Neural cell (in vitro differentiated cells): ENCODE measurements at regions not wholly inside any gene's neighbourhood (a gene's known extent, or its start where the extent isn't known, plus 50 kb on each side); places are given as distances from the start of the nearest gene placed in this dataset.

ENCODE experiments used
- H2AFZ ChIP-seq: fragments of 200-600, 300-800 bp; sonication (generic), shearing (Covaris generic); 2 replicates; pipeline ENCODE4 v1.6.0; 2014; ENCODE audit warnings: low read depth, mild to moderate bottlenecking, antibody characterized with exemption, low read length, moderate library complexity
- H3F3A ChIP-seq: fragments of 200-600 bp; shearing (Covaris generic); 2 replicates; pipeline ENCODE4 v1.6.1; 2016; ENCODE audit warnings: mild to moderate bottlenecking, moderate library complexity, mixed read lengths, antibody characterized with exemption, low read length; ENCODE audit not compliant: insufficient read depth, poor library complexity, severe bottlenecking
- H3K27ac ChIP-seq: fragments of 200-600, 300-800 bp; sonication (generic), shearing (Covaris generic); 2 replicates; pipeline ENCODE4 v1.5.1; 2014; ENCODE audit warnings: mild to moderate bottlenecking, low read length, moderate library complexity
- H3K27me3 ChIP-seq: fragments of 300-800, 200-600 bp; sonication (generic), shearing (Covaris generic); 2 replicates; pipeline ENCODE4 v1.6.0; 2014; ENCODE audit warnings: mild to moderate bottlenecking, low read depth, low read length, moderate library complexity; ENCODE audit not compliant: insufficient read depth
- H3K36me3 ChIP-seq: fragments of 300-800, 200-600 bp; sonication (generic), shearing (Covaris generic); 2 replicates; pipeline ENCODE4 v1.5.1; 2014; ENCODE audit warnings: mild to moderate bottlenecking, antibody characterized with exemption, low read length, moderate library complexity; ENCODE audit not compliant: insufficient read depth
- H3K4me2 ChIP-seq: fragments of 300-800, 200-600 bp; sonication (generic), shearing (Covaris generic); 2 replicates; pipeline ENCODE4 v1.6.0; 2014; ENCODE audit warnings: mild to moderate bottlenecking, low read length
- H3K4me3 ChIP-seq: fragments of 300-800, 200-600 bp; sonication (generic), shearing (Covaris generic); 2 replicates; pipeline ENCODE4 v1.5.1; 2014; ENCODE audit warnings: mild to moderate bottlenecking, low read length, moderate library complexity
- H3K79me2 ChIP-seq: fragments of 200-600 bp; shearing (Covaris generic); replicated peaks from 2 replicates; pipeline ENCODE4 v1.6.0; 2014; ENCODE audit warnings: mild to moderate bottlenecking, low read length, moderate library complexity; ENCODE audit not compliant: insufficient read depth
- H3K9ac ChIP-seq: fragments of 300-800, 200-600 bp; sonication (generic), shearing (Covaris generic); 2 replicates; pipeline ENCODE4 v1.6.1; 2016; ENCODE audit warnings: mild to moderate bottlenecking, low read length, mixed read lengths
- H3K9me2 ChIP-seq: fragments of 200-600 bp; shearing (Covaris generic); 2 replicates; pipeline ENCODE4 v1.6.1; 2016; ENCODE audit warnings: mild to moderate bottlenecking, low read length, mixed read lengths; ENCODE audit not compliant: insufficient read depth
- H3K9me3 ChIP-seq: fragments of 200-600, 300-800 bp; sonication (generic), shearing (Covaris generic); 2 replicates; pipeline ENCODE4 v1.6.1; 2016; ENCODE audit warnings: mild to moderate bottlenecking, mixed run types, low read length, moderate library complexity, mixed read lengths
- H4K20me1 ChIP-seq: fragments of 200-600 bp; shearing (Covaris generic); 2 replicates; pipeline ENCODE4 v1.6.1; 2016; ENCODE audit warnings: mild to moderate bottlenecking, mixed run types; ENCODE audit not compliant: insufficient read depth
- EP300 ChIP-seq: fragments of 450-650 bp; conservative IDR thresholded peaks from 2 replicates; pipeline ENCODE4 v1.6.1; 2014; ENCODE audit warnings: antibody characterized with exemption, mild to moderate bottlenecking, moderate library complexity; ENCODE audit not compliant: poor library complexity, severe bottlenecking
- EZH2 ChIP-seq: fragments of 200-600, 300-800 bp; shearing (Covaris generic), sonication (generic); IDR thresholded peaks from 2 replicates; pipeline ENCODE4 v1.6.1; 2014; ENCODE audit warnings: antibody characterized with exemption, low read length, borderline replicate concordance, mild to moderate bottlenecking; ENCODE audit not compliant: insufficient read depth, poor library complexity, severe bottlenecking
- MXI1 ChIP-seq: fragments of 450-650 bp; conservative IDR thresholded peaks from 2 replicates; pipeline ENCODE4 v1.6.1; 2014; ENCODE audit warnings: antibody characterized with exemption, mild to moderate bottlenecking; ENCODE audit not compliant: poor library complexity, severe bottlenecking
- POLR2AphosphoS5 ChIP-seq: IDR thresholded peaks from 2 replicates; pipeline ENCODE4 v1.6.1; 2012
- RAD21 ChIP-seq: fragments of 450-650 bp; conservative IDR thresholded peaks from 2 replicates; pipeline ENCODE4 v1.6.1; 2014; ENCODE audit warnings: antibody characterized with exemption, mild to moderate bottlenecking, moderate library complexity
- SMC3 ChIP-seq: fragments of 450-650 bp; conservative IDR thresholded peaks from 2 replicates; pipeline ENCODE4 v1.6.1; 2014; ENCODE audit warnings: antibody characterized with exemption, mild to moderate bottlenecking, moderate library complexity; ENCODE audit not compliant: poor library complexity
- TAF1 ChIP-seq: IDR thresholded peaks from 2 replicates; pipeline ENCODE4 v1.6.1; 2012; ENCODE audit warnings: low read depth
- TF ChIP-seq, protein P1 (sequence below): fragments of 450-650 bp; IDR thresholded peaks from 2 replicates; pipeline ENCODE4 v1.5.1; 2014; ENCODE audit warnings: antibody characterized with exemption, mild to moderate bottlenecking, moderate library complexity; ENCODE audit not compliant: poor library complexity, severe bottlenecking
- TF ChIP-seq, protein P2 (sequence below): IDR thresholded peaks from 2 replicates; pipeline ENCODE4 v1.6.1; 2012; ENCODE audit warnings: borderline replicate concordance

DNA sequence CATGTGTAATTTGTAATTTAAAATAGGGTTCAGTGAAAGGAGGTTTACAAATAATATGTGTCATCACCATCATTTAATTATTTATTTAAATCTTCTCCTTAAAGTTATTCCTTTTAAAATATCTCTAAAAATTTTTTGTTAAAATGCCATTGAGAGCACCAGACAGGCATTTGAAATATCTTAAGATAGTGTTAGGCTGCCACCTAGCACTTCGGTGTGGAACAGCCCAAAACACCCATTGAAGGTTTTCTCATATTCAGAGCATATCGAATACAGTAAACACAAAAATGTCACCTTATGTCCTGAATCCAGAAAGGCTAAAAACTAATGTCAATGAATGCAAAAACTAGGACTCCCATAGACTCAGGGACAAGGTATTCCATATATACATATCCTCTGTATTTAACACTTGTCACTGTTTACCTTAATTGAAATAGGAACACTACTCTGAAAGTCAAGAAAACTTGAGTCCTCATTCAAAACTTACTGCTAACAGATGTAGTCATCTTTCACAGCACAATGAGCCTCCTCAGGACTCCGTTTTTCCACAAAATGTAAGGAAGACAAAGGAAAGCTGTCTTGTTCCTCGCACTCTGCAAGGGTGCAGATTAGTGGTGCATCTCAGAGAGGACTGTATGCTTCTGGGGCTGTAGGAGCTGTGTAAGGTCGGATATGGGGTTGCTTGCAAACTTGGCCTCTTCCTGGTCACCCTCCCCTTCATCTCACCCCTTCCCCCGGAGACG is 329.5 kb downstream of the PAX3 start:
- no peaks in the 10 kb centered on the region for H3K79me2 ChIP-seq
- no peaks in the 10 kb centered on the region for H3F3A ChIP-seq
- H3K9me2 ChIP-seq = no peaks in the 10 kb centered on the region
- H3K36me3 ChIP-seq = no peaks in the 10 kb centered on the region
- no peaks in the 10 kb centered on the region for H3K27me3 ChIP-seq
- H3K9me3 ChIP-seq = no peaks in the 10 kb centered on the region
- no peak overlapping the region for H2AFZ ChIP-seq
- no peak overlapping the region for H3K4me3 ChIP-seq
- no peak overlapping the region for H3K9ac ChIP-seq
- H4K20me1 ChIP-seq = no peaks in the 10 kb centered on the region
- no peak overlapping the region for H3K4me2 ChIP-seq
- no peak overlapping the region for H3K27ac ChIP-seq
- no peak for TF ChIP-seq EP300
- peak; percentile 92 for TF ChIP-seq RAD21
- peak; percentile 82 for TF ChIP-seq SMC3
- TF ChIP-seq, protein P1, sequence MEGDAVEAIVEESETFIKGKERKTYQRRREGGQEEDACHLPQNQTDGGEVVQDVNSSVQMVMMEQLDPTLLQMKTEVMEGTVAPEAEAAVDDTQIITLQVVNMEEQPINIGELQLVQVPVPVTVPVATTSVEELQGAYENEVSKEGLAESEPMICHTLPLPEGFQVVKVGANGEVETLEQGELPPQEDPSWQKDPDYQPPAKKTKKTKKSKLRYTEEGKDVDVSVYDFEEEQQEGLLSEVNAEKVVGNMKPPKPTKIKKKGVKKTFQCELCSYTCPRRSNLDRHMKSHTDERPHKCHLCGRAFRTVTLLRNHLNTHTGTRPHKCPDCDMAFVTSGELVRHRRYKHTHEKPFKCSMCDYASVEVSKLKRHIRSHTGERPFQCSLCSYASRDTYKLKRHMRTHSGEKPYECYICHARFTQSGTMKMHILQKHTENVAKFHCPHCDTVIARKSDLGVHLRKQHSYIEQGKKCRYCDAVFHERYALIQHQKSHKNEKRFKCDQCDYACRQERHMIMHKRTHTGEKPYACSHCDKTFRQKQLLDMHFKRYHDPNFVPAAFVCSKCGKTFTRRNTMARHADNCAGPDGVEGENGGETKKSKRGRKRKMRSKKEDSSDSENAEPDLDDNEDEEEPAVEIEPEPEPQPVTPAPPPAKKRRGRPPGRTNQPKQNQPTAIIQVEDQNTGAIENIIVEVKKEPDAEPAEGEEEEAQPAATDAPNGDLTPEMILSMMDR = peak; percentile 87

DNA sequence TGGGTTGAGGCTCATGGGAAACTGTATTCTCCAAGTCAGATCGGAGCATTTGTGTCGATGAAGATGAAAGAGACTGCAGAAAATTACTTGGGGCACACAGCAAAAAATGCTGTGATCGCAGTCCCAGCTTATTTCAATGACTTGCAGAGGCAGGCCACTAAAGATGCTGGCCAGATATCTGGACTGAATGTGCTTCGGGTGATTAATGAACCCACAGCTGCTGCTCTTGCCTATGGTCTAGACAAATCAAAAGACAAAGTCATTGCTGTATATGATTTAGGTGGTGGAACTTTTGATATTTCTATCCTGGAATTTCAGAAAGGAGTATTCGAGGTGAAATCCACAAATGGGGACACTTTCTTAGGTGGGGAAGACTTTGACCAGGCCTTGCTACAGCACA is 336.6 kb downstream of the PAX3 start:
- no peak overlapping the region for H3K4me3 ChIP-seq
- no peaks in the 10 kb centered on the region for H3K27me3 ChIP-seq
- H3K36me3 ChIP-seq = no peaks in the 10 kb centered on the region
- no peaks in the 10 kb centered on the region for H3K9me3 ChIP-seq
- no peaks in the 10 kb centered on the region for H4K20me1 ChIP-seq
- TF ChIP-seq, protein P1 = no peak
- TF ChIP-seq EP300 (no peak), SMC3 (no peak), POLR2AphosphoS5 (no peak), MXI1 (no peak), TAF1 (no peak), EZH2 (no peak), RAD21 (no peak)
- TF ChIP-seq, protein P2, sequence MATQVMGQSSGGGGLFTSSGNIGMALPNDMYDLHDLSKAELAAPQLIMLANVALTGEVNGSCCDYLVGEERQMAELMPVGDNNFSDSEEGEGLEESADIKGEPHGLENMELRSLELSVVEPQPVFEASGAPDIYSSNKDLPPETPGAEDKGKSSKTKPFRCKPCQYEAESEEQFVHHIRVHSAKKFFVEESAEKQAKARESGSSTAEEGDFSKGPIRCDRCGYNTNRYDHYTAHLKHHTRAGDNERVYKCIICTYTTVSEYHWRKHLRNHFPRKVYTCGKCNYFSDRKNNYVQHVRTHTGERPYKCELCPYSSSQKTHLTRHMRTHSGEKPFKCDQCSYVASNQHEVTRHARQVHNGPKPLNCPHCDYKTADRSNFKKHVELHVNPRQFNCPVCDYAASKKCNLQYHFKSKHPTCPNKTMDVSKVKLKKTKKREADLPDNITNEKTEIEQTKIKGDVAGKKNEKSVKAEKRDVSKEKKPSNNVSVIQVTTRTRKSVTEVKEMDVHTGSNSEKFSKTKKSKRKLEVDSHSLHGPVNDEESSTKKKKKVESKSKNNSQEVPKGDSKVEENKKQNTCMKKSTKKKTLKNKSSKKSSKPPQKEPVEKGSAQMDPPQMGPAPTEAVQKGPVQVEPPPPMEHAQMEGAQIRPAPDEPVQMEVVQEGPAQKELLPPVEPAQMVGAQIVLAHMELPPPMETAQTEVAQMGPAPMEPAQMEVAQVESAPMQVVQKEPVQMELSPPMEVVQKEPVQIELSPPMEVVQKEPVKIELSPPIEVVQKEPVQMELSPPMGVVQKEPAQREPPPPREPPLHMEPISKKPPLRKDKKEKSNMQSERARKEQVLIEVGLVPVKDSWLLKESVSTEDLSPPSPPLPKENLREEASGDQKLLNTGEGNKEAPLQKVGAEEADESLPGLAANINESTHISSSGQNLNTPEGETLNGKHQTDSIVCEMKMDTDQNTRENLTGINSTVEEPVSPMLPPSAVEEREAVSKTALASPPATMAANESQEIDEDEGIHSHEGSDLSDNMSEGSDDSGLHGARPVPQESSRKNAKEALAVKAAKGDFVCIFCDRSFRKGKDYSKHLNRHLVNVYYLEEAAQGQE = no peak
- H3F3A ChIP-seq = no peaks in the 10 kb centered on the region
- no peak overlapping the region for H3K9ac ChIP-seq
- H3K79me2 ChIP-seq = no peaks in the 10 kb centered on the region
- no peak overlapping the region for H2AFZ ChIP-seq
- H3K4me2 ChIP-seq = no peak overlapping the region
- H3K9me2 ChIP-seq = no peaks in the 10 kb centered on the region
- H3K27ac ChIP-seq = no peak overlapping the region
